Fibroblast of pulmonary artery (primary cell): ENCODE measurements at regions not wholly inside any gene's neighbourhood (a gene's known extent, or its start where the extent isn't known, plus 50 kb on each side); places are given as distances from the start of the nearest gene placed in this dataset.
A peak's percentile ranks its signal among the peaks of the same experiment; 100 is the strongest.
"Not testable (repeated sequence)": the region's sequence is repeated elsewhere in the genome, so short reads cannot be mapped to it uniquely, and the experiment has no call there.

ENCODE experiments used
- DNase-seq: peaks from one replicate; pipeline ENCODE4 v3.0.0-alpha.2; 2010; ENCODE audit warnings: low read depth
- H3K4me3 ChIP-seq: replicated peaks from 2 replicates; pipeline ENCODE4 v1.5.1; 2011; ENCODE audit warnings: low read depth, mild to moderate bottlenecking, control low read depth, low read length, moderate library complexity
- CTCF ChIP-seq: IDR thresholded peaks from 2 replicates; pipeline ENCODE4 v1.5.1; 2011; ENCODE audit warnings: mild to moderate bottlenecking, control low read depth, low read length, inconsistent platforms; ENCODE audit errors: missing control alignments

GRCh38 chr16:14011846-14012245 is 59.3 kb upstream of the MRTFB start:
- no peak for DNase-seq
- TF ChIP-seq CTCF = no peak
- H3K4me3 ChIP-seq = no peak overlapping the region

GRCh38 chr16:14013145-14013570 is 58.0 kb upstream of the MRTFB start:
- H3K4me3 ChIP-seq = no peak overlapping the region
- no peak for TF ChIP-seq CTCF
- no peak for DNase-seq

GRCh38 chr16:14013571-14014283 is 57.4 kb upstream of the MRTFB start:
- TF ChIP-seq CTCF = no peak
- DNase-seq = peak; percentile 58
- no peak overlapping the region for H3K4me3 ChIP-seq

GRCh38 chr16:14014284-14014625 is 56.9 kb upstream of the MRTFB start:
- no peak overlapping the region for H3K4me3 ChIP-seq
- no peak for TF ChIP-seq CTCF
- no peak for DNase-seq

GRCh38 chr16:14015033-14015432 is 56.1 kb upstream of the MRTFB start:
- TF ChIP-seq CTCF = no peak
- DNase-seq = peak; percentile 6
- H3K4me3 ChIP-seq = no peak overlapping the region

GRCh38 chr16:14015461-14015860 is 55.7 kb upstream of the MRTFB start:
- TF ChIP-seq CTCF = no peak
- H3K4me3 ChIP-seq = no peak overlapping the region
- DNase-seq = no peak

GRCh38 chr16:14015948-14016347 is 55.2 kb upstream of the MRTFB start:
- no peak for TF ChIP-seq CTCF
- DNase-seq = peak; percentile 73
- H3K4me3 ChIP-seq = no peak overlapping the region

- not testable (repeated sequence) for H3K4me3 ChIP-seq, DNase-seq
Measured at GRCh38 chr16:14016362-14016761, 54.8 kb upstream of the MRTFB start.
